Right lobe of liver (tissue), 4 donors: ENCODE measurements at regions not wholly inside any gene's neighbourhood (a gene's known extent, or its start where the extent isn't known, plus 50 kb on each side); places are given as distances from the start of the nearest gene placed in this dataset.

Experiments used
- CTCF ChIP-seq, 4 donors: fragments of 200-600 bp in 3 of 4; fragments of 450-650 bp in 1 of 4; IDR thresholded peaks; one replicate each; pipeline versions ENCODE4 v1.5.1 to v1.8.0; 2016 to 2022; ENCODE audit warnings: antibody characterized with exemption in 4 of 4, mild to moderate bottlenecking in 2 of 4
- POLR2A ChIP-seq: fragments of 450-650 bp; IDR thresholded peaks from one replicate; pipeline ENCODE4 v1.6.1; 2017; ENCODE audit warnings: antibody characterized with exemption, mild to moderate bottlenecking
- donor health status: DM: no; HTN: no; CAD: no.
- donor health status: DM: no; HTN: no; CAD: no.
- donor health status: DM: no; HTN: yes; CAD: no.

DNA sequence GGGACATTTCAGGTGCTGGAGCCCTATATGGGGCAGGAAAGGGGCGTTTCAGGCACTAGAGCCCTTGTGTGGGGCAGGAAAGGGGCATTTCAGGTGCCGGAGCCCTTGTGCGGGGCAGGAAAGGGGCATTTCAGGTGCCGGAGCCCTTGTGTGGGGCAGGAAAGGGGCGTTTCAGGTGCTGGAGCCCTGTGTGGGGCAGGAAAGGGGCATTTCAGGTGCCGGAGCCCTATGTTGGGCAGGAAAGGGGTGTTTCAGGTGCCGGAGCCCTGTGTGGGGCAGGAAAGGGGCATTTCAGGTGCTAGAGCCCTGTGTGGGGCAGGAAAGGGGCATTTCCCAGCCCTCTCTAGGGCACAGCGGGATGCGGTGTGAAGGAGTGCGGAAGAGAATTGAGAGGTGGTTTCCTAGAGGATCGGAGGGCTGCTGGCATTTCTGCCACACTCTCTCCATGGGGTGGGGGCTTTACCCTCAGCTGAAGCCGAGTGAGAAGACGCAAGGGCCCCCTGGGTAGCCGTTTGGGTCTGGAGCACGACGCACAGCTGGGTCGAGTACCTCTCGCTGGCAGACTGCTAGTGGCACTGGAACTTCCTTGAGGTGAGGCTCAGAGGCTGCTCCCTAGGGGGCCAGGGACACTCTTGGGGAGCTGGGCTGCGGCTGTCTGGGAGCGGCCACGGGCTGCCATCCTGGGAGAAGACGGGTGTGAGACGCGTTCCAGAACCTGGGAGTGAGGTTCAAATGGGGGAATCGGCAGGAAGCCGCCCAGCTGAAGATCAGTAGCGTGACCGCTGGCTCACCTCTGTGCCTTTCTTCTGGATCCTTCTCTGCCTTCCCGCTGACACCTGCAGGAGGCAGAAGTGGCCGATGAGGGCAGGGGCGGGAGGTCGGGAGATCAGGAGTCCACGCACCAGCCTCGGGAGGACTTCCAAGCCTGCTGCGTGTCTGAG, 122.6 kb upstream of the IRX4 start:
- no peak for TF ChIP-seq CTCF (IDR thresholded peaks at IDR 0.05)
- no peak for TF ChIP-seq POLR2A
